GM19463 (cell line): ENCODE measurements at regions not wholly inside any gene's neighbourhood (a gene's known extent, or its start where the extent isn't known, plus 50 kb on each side); places are given as distances from the start of the nearest gene placed in this dataset.

ENCODE experiments used
- ATAC-seq: cut with Tn5 transposase; IDR thresholded peaks from one replicate; pipeline ENCODE4 v1.9.1; 2021; ENCODE audit warnings: mild to moderate bottlenecking, moderate library complexity; ENCODE audit not compliant: unreplicated experiment

DNA sequence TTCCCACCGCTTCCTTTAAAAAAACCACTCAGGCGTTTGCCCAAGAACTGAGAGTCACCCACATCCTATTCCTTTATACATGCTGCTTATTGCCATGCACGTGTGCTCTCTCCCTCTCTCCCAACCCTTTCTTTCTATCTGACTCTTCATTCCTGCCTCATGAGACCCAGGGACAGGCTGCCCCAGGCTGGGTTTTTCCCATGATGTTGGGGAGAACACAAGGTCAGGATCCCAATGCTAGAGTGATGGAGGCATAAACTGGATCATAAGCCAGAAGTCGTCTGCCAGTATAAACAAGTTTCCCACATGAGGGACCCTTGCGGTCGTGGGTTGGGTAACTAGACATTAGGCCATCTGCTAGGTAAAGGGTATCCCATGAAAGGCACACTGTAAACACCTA, 64.9 kb downstream of the CD2 start:
- no peak for ATAC-seq

GRCh38 chr1:116820369-116820768, 66.1 kb downstream of the CD2 start:
- no peak for ATAC-seq

- no peak for ATAC-seq
Measured at GRCh38 chr1:116821763-116822162, 67.5 kb downstream of the CD2 start.

GRCh38 chr1:116824631-116825206, 70.5 kb downstream of the CD2 start:
- no peak for ATAC-seq

DNA sequence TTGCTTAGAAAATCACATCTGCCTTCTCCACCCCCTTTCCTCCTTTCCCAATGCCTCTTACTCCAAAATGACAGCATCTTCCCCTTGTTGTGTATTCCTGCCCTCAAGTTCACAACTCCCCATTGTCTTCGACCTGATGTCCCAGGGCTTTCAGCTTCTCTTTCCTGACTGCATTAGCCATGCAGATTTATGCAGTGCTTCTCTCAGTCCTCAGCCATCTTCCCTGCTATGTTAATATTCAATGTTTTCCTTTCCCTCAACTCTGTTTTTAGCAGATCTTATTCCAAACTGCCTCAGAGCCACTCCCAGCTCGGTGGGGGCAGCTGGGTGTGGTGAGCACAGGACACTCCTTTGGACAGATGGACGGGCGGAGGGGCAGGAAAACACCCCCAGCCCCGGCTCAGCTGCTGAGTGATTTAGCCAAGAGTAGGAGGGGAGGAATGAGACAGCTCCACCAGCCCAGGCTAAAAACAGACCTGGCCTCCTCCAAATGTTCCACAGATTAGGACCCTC, 71.0 kb downstream of the CD2 start:
- ATAC-seq: no peak

DNA sequence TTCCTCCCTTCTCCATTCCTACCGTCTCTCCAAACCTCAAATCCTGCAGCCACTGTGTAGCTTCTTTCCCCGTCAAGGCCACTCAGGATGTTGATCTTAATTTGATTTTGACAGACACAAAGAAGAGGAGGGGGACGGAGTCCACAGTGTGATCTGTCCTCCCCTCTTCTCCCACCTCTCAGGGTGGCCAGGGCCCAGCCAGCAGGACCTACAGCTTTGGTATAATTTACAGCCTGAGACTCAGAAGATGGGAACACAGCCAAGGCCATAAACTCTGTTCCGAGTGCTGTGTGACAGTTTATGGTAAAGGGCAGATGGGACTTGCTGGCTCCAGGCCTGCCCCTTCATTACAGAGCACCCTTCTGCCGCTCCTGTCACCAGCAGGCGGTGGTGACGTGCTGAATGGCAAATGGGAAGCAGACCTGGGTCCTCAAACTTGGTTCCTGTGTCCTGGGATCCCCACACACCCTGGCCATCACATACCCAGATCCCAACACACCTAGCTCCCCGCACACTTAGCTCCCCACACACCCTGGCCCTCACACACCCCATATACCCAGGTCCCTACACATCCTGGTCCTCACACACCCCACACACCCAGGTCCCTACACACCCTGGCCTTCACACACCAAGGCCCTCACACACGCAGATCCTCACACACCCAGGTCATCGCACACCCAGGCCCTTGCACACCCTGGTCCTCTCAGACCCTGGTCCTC, 71.6 kb downstream of the CD2 start:
- ATAC-seq: no peak

DNA sequence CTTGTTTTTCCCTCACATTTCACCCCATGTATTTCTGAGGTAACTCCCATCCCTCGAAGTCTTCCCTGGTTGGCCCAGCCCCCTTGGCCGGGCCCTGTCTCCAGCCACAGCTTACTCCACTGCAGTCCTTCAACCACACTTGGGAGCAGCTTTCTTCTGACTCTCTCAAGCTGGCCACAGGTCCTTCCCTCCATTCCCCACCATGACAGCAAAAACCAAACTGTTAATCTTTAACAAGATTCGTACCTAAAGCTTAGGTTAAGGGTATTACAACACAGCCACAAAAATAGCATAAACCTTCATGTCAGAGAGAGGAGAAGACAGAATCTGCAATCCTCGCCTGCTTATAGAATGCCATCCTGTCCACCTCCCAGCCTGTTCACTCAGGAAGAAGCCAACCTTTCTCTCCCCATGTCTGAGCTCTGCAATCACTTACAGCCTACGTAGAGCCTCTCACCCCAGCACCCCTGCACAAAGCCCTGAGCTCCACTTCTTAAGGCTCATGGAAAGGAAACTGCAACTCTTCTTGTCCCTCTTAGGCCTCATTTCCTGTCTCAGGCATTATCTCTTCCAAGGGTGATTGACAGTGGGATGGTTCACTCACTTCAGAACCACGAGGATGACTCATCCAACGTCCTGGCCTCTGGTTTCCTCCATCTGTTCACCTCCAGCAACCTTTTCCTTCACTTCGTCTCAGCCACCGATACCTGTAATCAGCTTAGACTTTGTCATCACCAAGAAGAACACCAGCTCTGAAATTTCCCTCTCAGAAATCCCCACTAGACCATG, 72.8 kb downstream of the CD2 start:
- ATAC-seq: peak; percentile 83

DNA sequence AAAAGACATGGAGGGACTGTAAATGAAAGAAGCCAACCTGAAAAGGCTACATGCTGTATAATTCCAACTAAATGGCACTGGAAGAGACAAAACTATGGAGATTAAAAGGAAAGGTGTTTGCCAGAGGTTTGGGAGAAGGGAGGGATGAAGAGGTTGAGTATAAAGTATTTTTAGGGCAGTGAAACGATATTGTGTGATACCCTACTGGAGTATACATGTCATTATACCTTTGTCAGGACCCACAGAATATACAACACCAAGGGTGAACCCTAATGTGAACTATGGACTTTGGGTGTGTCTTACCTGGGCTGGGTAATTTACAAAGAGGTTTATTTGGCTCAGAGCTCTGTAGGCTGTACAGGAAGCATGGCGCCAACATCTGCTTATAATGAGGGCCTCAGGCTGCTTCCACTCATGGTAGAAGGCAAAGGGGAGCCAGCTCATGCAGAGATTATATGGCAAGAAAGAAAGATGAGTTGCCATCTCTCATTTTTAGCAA, 73.4 kb downstream of the CD2 start:
- no peak for ATAC-seq

DNA sequence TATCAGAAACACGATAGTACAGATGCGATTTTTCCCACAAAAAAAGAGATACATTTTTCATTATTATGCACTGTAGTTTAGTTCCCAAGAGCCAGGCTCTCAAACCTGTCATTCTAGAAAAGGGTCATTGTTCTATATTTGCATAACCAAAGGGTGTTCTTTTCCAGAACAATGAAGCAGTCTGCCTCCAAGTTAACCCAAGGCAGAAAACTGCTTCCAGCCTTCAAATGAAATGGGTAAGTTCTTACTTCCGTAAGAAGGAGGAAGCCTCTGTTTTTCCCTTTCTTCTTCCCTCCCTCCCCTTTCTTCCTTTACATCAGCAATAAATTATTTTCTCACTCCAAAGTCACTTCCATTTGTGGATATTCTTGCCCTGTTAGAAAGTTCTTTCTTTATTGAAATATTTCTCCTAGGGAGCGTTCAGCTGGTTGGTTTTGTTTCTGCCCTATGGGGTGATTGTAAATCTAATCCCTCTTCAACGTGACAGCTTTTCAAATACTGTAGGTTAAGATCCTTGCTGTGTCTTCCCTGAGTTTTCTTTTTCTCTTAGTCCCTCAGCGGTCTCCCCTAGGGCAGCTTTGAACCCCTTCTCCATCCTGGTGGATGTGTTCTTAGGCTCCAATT, 77.3 kb upstream of the PTGFRN start:
- no peak for ATAC-seq

GRCh38 chr1:116832932-116833578, 76.7 kb upstream of the PTGFRN start:
- no peak for ATAC-seq

GRCh38 chr1:116833718-116834117, 76.0 kb upstream of the PTGFRN start:
- ATAC-seq: no peak

- ATAC-seq: no peak
Measured at GRCh38 chr1:116834595-116834994, 75.1 kb upstream of the PTGFRN start.

- ATAC-seq: no peak
Measured at GRCh38 chr1:116835161-116835560, 74.6 kb upstream of the PTGFRN start.

- no peak for ATAC-seq
Measured at GRCh38 chr1:116836099-116836498, 73.6 kb upstream of the PTGFRN start.

GRCh38 chr1:116841569-116842344, 68.0 kb upstream of the PTGFRN start:
- no peak for ATAC-seq

DNA sequence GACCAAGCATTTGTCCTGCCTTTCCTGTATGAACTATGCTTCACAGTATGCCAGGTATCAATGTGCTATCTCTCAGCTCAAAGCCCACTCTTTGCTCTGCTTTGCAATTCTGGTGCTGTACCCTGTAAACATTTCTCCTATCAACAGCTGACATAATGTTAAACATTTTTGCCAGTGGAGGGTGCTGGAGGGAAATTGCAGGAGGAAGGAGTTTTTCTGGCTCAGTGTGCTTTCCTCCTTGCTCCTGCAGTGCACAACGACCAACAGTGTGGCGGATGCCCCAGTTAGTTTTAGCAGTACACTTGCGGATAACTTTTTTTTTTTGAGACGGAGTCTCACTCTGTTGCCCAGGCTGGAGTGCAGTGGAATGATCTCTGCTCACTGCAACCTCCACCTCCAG, 67.1 kb upstream of the PTGFRN start:
- no peak for ATAC-seq

DNA sequence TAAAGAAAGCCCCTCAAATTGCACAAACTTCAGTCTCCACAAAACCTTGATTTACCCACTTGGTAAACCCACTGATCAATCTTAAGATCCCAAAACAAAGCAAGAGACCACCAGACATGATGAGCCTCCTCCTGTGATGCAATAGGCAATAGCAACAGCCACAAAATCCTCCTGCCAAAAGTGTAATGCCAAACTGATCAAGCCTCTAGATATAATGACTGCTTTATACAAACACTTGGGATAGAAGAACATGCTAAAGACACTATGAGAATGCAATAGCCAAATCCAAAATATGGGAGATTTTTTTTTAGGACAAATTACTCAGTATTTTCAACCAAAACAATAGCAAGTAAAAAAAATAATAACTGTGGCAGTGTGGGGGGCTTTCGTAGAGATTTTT, 64.9 kb upstream of the PTGFRN start:
- ATAC-seq: no peak

- ATAC-seq: no peak
Measured at GRCh38 chr1:116847190-116847589, 62.5 kb upstream of the PTGFRN start.

- ATAC-seq: no peak
Measured at GRCh38 chr1:116847688-116848531, 61.8 kb upstream of the PTGFRN start.
